Effector CD8-positive, alpha-beta T cell (primary cell): ENCODE measurements at regions not wholly inside any gene's neighbourhood (a gene's known extent, or its start where the extent isn't known, plus 50 kb on each side); places are given as distances from the start of the nearest gene placed in this dataset.
"Not testable (repeated sequence)": the region's sequence is repeated elsewhere in the genome, so short reads cannot be mapped to it uniquely, and the experiment has no call there.

Source experiments
- DNase-seq: peaks from one replicate; lab custom pipeline; 2025; lab: John Stamatoyannopoulos, UW

DNA sequence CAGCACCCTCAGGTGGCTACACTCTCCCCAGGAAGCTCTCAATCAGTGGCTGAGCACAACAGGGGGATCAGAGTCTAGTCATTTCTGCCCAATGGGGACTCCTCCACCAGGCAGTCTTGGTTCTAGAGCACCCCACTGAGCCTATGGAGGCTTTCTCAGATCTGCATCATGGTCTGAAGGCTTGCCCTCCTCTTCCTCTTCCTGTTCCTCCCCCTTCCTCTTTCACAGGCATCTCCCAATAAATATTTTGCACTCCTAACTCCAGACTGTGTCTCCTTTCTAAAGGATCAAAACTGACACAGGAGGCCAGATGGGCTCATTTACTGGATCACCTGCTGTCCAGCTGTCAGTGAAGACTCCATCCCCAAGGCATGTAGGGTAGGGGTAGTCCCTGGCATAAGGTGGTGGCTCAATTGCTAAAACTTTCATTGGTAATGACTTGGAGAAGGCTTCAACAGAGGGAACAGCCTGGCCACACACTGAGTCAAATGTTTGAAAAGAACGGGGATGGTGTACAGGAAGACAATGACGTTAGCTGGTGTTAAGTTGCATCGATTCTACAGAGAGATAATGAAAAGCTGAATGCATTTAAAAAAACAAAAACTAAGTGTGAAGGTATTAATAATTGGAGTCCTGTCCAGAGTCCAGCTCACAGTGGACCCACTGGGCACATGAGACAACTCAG is 84.2 kb upstream of the SLC2A1 start:
- no peak for DNase-seq

- DNase-seq, result no peak
Observed at GRCh38 chr1:43042127-43042526, 83.5 kb upstream of the SLC2A1 start.

- no peak for DNase-seq
Observed at GRCh38 chr1:43041591-43041990, 82.9 kb upstream of the SLC2A1 start.

- no peak for DNase-seq
Observed at GRCh38 chr1:43039228-43040055, 80.8 kb upstream of the SLC2A1 start.

- DNase-seq, result no peak
Observed at GRCh38 chr1:43038232-43038935, 79.7 kb upstream of the SLC2A1 start.

- DNase-seq, result no peak
Observed at GRCh38 chr1:43037466-43037865, 78.8 kb upstream of the SLC2A1 start.

DNA sequence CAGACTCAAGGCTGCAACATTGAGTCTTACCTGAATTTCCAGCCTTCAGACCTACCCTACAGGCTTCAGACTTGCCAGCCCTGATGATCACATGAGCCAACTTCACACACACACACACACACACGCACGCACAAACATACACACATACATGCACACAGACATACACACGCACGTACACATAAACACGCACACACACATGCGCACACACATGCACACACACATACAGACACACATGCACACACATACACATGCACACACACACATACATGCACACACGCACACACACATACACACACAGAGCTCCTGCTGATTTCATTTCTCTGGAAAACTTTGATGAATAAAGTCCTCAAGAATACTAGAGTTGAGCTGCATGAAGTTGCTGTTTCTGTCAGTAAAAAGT is 78.3 kb upstream of the SLC2A1 start:
- no peak for DNase-seq

GRCh38 chr1:43035821-43036741 is 77.4 kb upstream of the SLC2A1 start:
- no peak for DNase-seq

- DNase-seq, result no peak
Observed at GRCh38 chr1:43034778-43035177, 76.1 kb upstream of the SLC2A1 start.

- no peak for DNase-seq
Observed at GRCh38 chr1:43034195-43034658, 75.6 kb upstream of the SLC2A1 start.

- DNase-seq, result no peak
Observed at GRCh38 chr1:43031316-43032203, 72.9 kb upstream of the SLC2A1 start.

DNA sequence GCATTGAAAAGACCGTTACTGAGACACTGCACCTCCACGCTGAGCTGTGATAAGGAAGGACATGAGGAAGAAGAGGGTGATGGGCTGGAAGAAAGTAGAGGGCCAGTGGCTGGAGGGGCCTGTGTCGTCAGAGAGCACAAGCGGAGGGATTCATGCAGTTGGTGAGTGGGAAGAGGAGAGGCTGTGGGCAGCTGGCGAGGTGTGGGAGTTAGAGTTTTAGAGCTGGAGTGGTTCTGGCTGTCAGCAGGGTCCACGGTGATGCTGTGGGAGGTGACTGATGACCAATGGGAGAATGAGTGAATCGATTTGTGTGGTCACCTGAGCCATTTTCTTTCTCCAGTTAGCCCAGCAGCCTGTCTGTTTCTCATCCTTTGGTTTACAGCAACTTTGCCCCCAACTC is 66.2 kb upstream of the SLC2A1 start:
- no peak for DNase-seq

- DNase-seq, result no peak
Observed at GRCh38 chr1:43021547-43022474, 63.1 kb upstream of the SLC2A1 start.

DNA sequence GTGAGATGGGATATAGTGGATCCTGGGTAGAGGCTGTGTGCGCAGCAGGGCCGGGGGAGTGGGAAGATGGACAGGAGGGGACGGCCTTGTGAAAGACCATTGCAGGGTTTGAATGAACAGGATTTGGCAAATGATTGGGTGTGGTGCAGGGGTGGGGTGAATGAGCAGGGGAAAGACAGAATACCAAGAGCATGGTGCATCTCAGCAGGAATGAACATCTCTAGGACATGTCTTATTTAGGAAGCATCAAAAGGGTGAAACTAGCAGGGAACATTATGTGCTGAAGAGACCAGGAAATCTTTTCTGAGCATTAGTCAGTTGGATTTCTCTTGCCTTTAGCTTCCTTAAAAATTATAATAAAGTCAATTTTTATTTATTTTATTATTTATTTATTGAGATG is 60.6 kb upstream of the SLC2A1 start:
- DNase-seq, result no peak

- no peak for DNase-seq
Observed at GRCh38 chr1:43018121-43018520, 59.5 kb upstream of the SLC2A1 start.

DNA sequence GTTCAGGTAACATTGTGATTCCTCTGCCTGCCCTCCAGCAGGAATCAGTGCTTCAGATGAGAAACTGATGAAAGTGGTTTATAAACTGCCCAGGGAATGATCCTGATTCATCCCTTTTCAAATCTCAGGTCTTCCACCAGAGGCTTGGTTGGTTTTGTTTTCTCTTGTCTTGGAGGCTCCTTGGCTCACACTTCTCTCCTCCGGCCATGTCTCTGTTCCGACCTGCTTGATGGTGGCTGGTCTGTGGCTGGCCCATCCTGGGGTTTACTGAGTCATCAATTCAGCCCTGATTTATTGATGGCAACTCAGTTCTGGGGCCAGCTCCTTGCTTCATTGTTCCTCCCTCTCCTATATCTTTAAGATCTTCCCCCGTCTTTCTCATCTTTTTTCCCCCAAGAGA is 56.6 kb upstream of the SLC2A1 start:
- no peak for DNase-seq

DNA sequence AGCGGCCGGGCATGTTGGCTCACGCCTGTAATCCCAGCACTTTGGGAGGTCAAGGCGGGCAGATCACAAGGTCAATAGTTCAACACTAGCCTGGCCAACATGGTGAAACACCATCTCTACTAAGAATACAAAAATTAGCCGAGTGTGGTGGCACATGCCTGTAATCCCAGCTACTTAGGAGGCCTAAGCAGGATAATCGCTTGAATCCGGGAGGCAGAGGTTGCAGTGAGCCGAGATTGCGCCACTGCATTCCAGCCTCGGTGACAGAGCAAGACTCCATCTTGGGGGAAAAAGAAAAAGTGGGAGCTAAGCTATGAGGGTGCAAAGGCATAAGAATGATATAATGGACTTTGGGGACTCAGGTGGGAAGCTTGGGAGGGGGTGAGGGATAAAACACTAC is 55.9 kb upstream of the SLC2A1 start:
- not testable (repeated sequence) for DNase-seq

GRCh38 chr1:43011020-43011419 is 52.4 kb upstream of the SLC2A1 start:
- DNase-seq, result no peak

- no peak for DNase-seq
Observed at GRCh38 chr1:43009274-43009673, 50.6 kb upstream of the SLC2A1 start.
